ENCODE measurements at regions not wholly inside any gene's neighbourhood (a gene's known extent, or its start where the extent isn't known, plus 50 kb on each side); places are given as distances from the start of the nearest gene placed in this dataset.

DNA sequence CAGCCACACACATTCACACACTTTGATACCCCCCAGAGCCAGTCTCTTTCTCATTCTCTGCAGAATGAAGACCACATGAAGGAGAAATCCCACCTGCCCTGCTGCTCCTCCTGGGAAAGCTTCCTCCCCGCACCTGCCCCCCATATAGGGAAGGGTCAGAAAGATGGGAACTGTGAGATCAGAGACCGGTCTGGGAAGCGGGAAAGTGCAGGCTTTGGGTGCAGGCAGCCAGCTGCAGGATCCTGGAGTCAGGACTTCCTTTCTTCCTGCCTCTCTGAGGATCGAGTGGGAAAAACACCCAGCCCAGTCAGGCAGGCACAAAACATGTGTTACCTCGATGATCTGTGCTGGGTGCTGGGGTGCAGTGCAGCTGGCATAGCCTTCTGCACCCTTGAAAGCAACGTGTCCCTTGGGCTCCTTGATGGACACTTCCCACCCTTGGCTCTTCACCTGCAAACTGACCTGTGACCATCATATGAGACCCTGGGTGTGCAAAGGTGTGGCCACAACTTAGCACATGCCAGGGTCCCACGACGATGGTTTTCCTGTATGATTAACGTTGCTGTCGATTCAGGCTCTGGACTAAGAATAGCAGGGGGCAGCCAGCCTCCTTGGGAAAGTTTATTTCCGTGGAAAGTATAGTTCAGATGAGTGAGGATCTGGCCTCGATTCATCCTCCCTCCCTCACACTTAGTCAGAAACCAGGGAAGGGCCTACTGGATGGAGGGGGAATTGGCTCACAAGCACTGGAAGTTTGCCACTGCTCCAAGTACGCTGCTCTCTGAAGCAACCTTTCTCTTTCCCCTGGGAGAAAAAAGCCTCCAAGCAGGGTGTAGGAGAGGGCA is 105.4 kb upstream of the MED13L start:
- ChIA-PET POLR2A (no interaction called here), CTCF (interaction anchor here (1.5 to 1.8 kb wide), 2 partner anchors 12 to 87 kb away, joined by 4 read pairs; no protein-coding TSS in a partner anchor)
- H3K27me3 ChIP-seq (ENCODE audit: control insufficient read depth, insufficient read depth, low read length) = no peaks in the 10 kb centered on the region
- TF ChIP-seq, protein P1, sequence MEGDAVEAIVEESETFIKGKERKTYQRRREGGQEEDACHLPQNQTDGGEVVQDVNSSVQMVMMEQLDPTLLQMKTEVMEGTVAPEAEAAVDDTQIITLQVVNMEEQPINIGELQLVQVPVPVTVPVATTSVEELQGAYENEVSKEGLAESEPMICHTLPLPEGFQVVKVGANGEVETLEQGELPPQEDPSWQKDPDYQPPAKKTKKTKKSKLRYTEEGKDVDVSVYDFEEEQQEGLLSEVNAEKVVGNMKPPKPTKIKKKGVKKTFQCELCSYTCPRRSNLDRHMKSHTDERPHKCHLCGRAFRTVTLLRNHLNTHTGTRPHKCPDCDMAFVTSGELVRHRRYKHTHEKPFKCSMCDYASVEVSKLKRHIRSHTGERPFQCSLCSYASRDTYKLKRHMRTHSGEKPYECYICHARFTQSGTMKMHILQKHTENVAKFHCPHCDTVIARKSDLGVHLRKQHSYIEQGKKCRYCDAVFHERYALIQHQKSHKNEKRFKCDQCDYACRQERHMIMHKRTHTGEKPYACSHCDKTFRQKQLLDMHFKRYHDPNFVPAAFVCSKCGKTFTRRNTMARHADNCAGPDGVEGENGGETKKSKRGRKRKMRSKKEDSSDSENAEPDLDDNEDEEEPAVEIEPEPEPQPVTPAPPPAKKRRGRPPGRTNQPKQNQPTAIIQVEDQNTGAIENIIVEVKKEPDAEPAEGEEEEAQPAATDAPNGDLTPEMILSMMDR (IDR thresholded peaks at IDR 0.05; ENCODE audit: insufficient read depth, low read depth, low read length) = peak; percentile 30; the same call in 1 of the 2 replicates
- no peaks in the 10 kb centered on the region for H3K36me3 ChIP-seq (ENCODE audit: control insufficient read depth, insufficient read depth, low read length)
- H3K4me3 ChIP-seq (ENCODE audit: low read depth, low read length) = no peak overlapping the region
- DNase-seq (ENCODE audit: low read depth) = peak; percentile 92

DNA sequence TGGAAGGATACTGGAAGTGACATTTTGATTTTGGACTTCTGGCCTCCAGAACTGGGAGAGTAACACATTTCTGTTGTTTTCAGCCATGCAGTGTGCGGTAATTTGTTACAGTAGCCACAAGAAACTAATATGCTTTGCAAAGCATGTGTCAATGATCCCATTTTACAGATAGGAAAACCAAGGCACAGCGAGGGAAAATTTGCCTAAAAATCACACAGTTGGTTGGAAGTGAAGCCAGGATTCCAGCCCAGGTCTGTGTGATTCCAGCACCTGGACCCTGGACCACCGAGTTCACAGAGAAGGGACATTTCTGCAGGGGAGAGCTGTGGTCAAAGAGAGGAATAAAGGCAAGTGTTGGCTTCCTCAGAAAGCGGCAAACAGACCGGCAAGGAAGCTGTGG is 106.7 kb upstream of the MED13L start:
- ChIA-PET POLR2A (no interaction called here), CTCF (interaction anchor here (0.6 kb wide), 1 partner anchor 188 kb away, joined by 3 read pairs; no protein-coding TSS in a partner anchor)
- Histone ChIP-seq H3K4me3 (ENCODE audit: low read depth, low read length) (no peak overlapping the region), H3K27me3 (ENCODE audit: control insufficient read depth, insufficient read depth, low read length) (no peaks in the 10 kb centered on the region), H3K36me3 (ENCODE audit: control insufficient read depth, insufficient read depth, low read length) (no peaks in the 10 kb centered on the region)
- DNase-seq (ENCODE audit: low read depth) = no peak
- TF ChIP-seq, protein P1 (IDR thresholded peaks at IDR 0.05; ENCODE audit: insufficient read depth, low read depth, low read length) = no peak

- H3K27me3 ChIP-seq (ENCODE audit: control insufficient read depth, insufficient read depth, low read length) = no peaks in the 10 kb centered on the region
- TF ChIP-seq, protein P1 (IDR thresholded peaks at IDR 0.05; ENCODE audit: insufficient read depth, low read depth, low read length) = no peak
- ChIA-PET CTCF (interaction anchor here (0.6 kb wide), 1 partner anchor 187 kb away, joined by 3 read pairs; no protein-coding TSS in a partner anchor), POLR2A (no interaction called here)
- no peak for DNase-seq (ENCODE audit: low read depth)
- no peak overlapping the region for H3K4me3 ChIP-seq (ENCODE audit: low read depth, low read length)
- no peaks in the 10 kb centered on the region for H3K36me3 ChIP-seq (ENCODE audit: control insufficient read depth, insufficient read depth, low read length)
Observed at GRCh38 chr12:116384691-116385485, 107.4 kb upstream of the MED13L start.

GRCh38 chr12:116385486-116386217 is 108.2 kb upstream of the MED13L start:
- POLR2A ChIA-PET = no interaction called here
- no peak overlapping the region for H3K4me3 ChIP-seq (ENCODE audit: low read depth, low read length)
- no peaks in the 10 kb centered on the region for H3K36me3 ChIP-seq (ENCODE audit: control insufficient read depth, insufficient read depth, low read length)
- no peak for DNase-seq (ENCODE audit: low read depth)
- TF ChIP-seq, protein P1 (IDR thresholded peaks at IDR 0.05; ENCODE audit: insufficient read depth, low read depth, low read length) = no peak
- CTCF ChIA-PET = no interaction called here
- no peaks in the 10 kb centered on the region for H3K27me3 ChIP-seq (ENCODE audit: control insufficient read depth, insufficient read depth, low read length)
